ENCODE measurements at regions not wholly inside any gene's neighbourhood (a gene's known extent, or its start where the extent isn't known, plus 50 kb on each side); places are given as distances from the start of the nearest gene placed in this dataset.
"Not testable (repeated sequence)": the region's sequence is repeated elsewhere in the genome, so short reads cannot be mapped to it uniquely, and the experiment has no call there.

GRCh38 chr20:53773792-53774401 is 180.3 kb upstream of the ZNF217 start:
- no peak for DNase-seq (ENCODE audit: low spot score)

DNA sequence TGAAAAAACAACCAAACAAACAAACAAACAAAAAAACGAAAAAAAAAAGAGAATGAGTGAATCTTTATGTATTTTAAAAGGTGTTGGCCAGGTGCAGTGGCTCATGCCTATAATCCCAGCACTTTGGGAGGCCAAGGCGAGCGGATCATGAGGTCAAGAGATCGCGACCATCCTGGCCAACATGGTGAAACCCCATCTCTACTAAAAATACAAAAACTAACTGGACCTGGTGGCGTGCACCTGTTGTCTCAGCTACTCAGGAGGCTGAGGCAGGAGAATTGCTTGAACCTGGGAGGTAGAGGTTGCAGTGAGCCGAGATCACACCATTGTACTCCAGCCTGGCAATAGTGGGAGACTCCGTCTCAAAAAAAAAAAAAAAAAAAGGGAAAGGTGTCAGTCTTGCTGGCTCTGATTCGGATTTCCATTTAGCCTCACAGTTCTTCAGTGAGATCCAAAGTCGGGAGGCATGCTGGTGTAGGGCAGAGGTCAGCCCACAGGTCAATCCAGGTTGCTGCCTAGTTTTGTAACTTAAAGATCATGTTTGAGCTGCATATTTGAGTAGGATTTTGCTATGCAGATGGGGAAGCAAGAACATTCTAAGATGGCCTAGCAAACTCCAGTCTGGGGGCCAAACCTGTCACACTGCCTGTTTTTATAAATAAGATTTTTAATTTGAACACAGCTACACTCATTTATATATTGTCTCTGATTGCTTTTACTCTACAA is 179.6 kb upstream of the ZNF217 start:
- not testable (repeated sequence) for DNase-seq (ENCODE audit: low spot score)

- no peak for DNase-seq (ENCODE audit: low spot score)
These were observed 175.4 kb upstream of the ZNF217 start for GRCh38 chr20:53769041-53769440.

GRCh38 chr20:53768329-53768728 is 174.7 kb upstream of the ZNF217 start:
- DNase-seq (ENCODE audit: low spot score) = no peak

DNA sequence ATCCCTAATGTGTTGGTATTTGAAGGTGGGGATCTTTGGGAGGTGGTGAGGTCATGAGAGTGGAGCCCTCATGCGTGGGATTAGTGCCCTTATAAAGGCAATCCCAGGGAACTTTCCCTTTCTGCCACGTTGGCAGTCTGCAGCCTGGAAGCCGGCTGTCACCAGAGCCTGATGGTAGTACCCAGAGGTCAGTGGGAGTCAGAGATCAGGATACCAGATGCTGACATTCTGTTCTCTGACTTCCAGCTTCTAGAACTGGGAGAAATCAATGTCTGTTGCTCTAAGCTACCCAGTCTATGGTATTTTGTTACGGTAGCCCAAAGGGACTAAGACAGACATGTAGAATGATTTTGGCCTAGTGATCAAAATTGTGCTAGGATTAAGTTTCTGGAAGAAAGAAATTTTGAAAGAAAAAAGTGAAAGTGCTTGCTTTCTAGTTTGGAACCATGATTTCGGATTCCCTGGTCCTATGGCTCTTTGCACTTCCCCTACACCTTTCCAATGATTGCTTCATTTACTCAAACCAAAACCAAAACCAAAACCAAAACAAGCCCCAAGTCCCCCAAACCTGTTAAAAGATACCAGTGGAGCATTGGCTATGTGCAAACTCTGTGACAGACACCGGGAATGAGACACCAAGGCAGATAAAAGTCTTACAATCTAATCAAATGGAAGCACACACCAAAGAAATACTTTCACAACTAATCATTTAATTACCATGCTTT is 173.7 kb upstream of the ZNF217 start:
- DNase-seq (ENCODE audit: low spot score) = no peak

DNA sequence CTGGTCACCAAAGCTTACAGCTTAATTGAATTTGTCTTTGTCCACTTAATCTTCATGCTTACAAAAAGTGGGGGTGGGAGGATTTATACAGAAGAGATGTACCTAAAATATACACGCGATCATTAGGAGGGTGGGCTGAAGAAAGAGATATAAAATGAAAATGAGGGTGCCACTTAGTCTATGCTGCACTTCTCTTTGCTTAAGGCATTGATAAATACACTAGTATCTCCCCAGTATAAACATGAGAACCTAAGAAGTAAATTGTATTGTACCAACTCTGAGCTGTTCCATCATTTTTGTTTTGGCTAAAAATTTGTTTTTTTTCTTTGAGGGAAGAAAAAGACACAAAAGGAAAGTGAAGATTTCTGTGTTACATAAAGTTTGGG is 170.8 kb upstream of the ZNF217 start:
- no peak for DNase-seq (ENCODE audit: low spot score)

DNA sequence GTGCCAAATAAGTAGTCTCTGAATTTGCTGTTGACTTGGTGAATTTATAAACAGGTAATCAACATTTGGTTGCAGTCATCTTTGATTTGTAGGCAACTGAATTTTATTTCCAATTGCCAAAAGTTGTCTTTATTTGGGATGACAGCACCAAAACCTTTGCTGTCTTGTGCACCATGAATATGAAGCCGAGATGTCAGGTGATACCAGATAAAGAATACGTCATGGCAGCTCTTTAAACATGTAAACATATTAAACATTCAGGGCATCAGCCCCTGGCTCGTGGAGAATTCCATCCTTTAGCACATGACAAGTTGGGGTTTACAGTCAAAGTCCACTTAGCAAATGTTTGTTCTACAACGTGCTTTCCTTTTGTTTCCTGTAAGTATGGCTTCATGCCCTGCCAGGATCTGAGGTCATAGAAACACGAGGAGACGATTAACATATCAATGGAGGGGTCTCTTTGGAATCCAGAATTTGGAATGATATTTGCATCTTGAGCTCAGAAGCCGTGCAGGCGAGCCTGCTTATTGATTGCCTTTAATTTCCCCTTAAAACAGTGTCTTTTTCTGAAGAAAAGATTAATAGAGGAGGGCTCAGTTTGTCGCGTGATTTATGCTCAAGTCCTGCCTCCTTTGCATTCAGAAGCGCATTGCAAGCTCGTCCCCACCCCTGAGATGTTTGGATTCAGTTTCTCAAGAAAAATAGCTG is 170.2 kb upstream of the ZNF217 start:
- peak; percentile 8 for DNase-seq (ENCODE audit: low spot score)

GRCh38 chr20:53762423-53762798 is 168.8 kb upstream of the ZNF217 start:
- not testable (repeated sequence) for DNase-seq (ENCODE audit: low spot score)

GRCh38 chr20:53760025-53760441 is 166.4 kb upstream of the ZNF217 start:
- DNase-seq (ENCODE audit: low spot score) = no peak

- peak; percentile 73 for DNase-seq (ENCODE audit: low spot score)
These were observed 163.9 kb upstream of the ZNF217 start for GRCh38 chr20:53757472-53757913.

- no peak for DNase-seq (ENCODE audit: low spot score)
These were observed 162.3 kb upstream of the ZNF217 start for GRCh38 chr20:53755733-53756531.

DNA sequence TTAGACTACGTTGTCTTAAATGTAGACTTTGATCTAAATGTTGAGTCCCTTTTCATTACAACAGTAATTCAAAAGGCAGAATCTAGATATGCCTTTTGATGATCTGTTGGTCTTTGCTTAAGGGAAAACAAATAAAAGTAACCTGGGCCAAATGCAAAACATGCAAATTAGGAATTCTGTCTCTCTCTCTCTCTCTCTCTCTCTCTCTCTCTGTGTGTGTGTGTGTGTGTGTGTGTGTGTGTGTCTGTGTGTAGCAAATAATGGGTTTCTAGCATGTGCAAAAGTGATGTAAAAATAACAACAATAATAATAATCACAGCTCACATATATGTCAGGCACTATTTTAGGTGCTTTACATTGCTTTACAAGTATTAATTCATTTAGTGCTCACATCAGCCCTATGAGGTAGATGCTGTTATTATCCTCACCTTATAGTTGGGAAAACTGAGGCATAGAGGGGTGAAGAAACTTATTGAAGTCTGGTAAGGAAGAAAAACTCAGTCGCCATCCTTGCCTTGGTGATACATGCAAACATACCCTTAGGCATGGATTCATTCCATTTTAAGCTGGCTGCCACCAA is 160.3 kb upstream of the ZNF217 start:
- DNase-seq (ENCODE audit: low spot score) = no peak

DNA sequence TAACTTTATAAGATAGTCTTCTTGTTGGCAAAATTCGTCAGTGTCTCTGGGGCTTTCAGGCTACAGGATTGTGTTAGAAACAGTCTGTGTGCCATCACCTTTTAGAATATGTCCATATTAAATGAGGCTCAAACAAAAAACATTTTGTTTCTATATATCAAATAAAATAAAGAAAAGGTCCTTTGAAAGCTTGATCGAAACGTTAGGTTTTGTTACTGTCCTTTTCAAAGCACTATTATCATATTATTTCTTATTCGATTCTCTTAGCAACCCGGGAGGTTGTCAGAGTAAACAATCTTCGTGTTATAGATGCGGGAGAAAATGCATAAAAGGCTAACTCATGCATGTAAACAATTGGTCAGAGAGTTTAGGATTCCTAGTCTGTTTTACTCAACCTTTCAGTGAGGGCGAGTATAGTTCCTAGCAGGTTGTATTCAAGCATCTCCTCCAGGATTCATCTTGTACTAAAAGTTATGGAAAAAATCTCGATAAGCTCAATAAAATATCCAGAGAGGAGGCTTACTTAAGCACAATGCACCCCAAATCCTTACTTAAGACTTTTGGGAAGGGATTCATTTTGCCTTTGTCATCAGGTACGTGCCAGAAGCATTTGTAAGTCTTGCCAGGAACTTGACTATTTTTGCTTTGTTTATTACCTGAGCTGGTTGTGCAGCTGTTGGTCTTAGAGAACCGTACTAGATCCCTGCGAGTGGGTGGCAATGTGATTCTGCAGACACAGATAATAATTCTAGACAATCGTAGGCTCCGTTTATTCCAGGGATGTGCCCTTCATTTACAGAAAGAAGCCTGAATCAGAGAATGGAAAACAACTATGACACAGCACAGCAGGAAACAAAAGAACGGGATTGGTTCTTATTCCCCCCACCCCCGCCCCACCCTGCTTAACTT is 159.6 kb upstream of the ZNF217 start:
- no peak for DNase-seq (ENCODE audit: low spot score)

DNA sequence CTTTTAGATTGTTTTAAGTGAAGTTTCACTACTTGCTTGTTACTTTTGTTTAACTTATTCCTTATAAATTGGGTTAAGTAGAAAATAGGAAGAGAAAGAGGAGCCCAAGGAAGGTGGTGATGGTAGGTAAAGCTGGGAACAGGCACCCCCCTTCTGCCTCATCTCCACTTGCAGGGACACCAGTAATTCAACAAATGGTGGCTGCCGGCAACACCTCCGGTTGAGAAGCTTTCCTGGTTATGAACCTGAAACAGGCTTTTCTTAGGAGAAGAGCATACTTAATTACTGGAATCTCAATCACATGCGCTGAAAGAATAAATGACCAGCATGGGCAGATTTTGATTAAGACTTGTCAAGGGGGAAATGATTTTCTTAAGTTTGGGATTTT is 158.9 kb upstream of the ZNF217 start:
- no peak for DNase-seq (ENCODE audit: low spot score)

DNA sequence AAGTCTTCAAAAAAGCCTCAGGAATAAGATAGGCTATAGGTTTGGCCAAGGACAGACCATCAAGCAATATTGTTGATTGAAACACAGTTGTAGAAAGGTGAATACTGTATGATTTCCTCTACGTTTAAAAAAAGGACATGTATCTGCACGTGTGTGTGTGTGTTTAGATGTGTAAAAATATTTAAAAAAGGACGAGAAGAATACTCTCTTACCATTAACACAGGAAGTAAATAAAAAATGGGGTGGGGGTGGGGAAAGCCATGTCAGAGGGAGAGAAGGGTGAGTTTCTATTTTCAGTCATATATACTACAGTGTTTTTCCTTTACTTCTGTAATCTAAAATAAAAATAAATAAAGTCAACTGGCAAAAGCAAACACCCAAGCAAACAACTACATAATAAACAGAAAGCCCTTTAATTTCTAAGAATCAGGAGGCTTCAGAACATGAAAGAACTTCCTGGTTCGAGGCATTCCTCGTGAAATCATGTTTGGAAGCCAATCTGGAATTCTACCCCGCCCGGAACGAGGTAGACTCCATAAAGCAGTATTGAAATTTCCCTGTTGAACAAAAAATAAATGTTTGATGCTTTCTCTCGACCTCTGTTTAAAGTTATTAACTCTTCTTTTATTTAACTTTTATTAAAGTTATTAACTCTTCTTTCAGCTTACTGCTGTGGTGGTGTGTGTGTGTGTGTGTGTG is 158.1 kb upstream of the ZNF217 start:
- no peak for DNase-seq (ENCODE audit: low spot score)

DNA sequence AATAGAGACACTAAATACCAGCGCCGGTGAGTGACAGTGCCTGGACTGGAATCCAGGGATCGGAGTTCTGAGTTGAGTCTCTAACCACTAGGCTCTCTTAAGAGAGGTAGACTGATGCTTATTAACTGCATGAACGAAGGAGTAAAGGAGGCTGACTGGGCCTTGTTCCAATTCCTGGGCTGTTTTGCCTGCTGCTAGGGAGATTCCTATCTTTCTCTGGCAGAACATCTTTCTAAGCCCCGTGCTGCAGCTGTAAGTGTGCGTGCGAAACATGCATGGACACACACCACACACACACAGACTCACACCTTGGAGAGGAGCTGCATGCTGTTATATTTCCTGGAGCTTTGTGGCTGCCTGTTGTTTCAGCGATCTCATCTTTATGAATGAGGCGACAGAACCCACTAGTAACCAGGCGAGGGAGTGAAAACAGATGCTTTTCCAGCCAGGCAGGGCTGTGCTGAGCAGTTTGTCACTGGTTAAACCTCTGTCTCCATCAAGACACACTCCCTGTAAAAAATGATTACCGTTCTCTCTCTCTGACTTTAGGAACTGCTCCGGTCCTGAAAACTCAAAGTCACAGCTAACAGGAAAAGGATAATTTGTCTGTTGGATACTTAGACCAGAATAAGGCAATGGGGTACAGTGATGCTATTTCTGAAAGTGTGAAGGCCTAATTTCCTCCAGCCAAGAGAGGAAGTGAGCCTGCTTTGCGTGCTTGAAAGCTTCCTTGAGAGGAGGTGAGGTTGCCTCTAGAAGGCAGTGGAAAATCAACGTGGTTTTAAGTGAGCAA is 157.4 kb upstream of the ZNF217 start:
- no peak for DNase-seq (ENCODE audit: low spot score)

DNA sequence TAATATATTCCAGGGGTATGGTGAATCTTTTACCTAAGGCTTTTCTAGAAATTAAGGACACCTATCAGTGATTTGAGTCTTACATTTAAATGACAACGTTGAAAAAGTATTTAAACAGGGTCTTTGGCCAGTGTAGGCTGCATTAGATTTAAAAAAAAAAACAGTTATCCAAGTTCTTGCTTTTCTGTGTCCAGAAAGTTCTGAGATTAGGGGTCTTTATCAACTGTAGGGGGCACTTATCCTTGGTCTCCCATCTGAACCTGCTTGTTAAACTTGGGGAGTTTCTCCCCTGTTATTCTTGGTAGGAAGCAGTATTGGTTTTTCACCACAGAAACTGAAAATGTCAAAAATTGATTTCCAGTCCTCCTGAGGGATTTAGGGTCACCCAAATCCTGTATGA is 155.9 kb upstream of the ZNF217 start:
- DNase-seq (ENCODE audit: low spot score) = no peak

- no peak for DNase-seq (ENCODE audit: low spot score)
These were observed 155.3 kb upstream of the ZNF217 start for GRCh38 chr20:53748821-53749421.
